Pulmonary artery endothelial cell (primary cell): ENCODE measurements at regions not wholly inside any gene's neighbourhood (a gene's known extent, or its start where the extent isn't known, plus 50 kb on each side); places are given as distances from the start of the nearest gene placed in this dataset.
A peak's percentile ranks its signal among the peaks of the same experiment; 100 is the strongest.

Experiments
- DNase-seq: peaks from one replicate; pipeline ENCODE4 v3.0.0-alpha.2; 2011; ENCODE audit warnings: low read depth, low spot score

GRCh38 chr2:173630425-173631126 lies 275.9 kb downstream of the CDCA7 start:
- DNase-seq: no peak

GRCh38 chr2:173631127-173631460 lies 276.4 kb downstream of the CDCA7 start:
- no peak for DNase-seq

- no peak for DNase-seq
Measured at GRCh38 chr2:173644146-173644545, 289.5 kb downstream of the CDCA7 start.

GRCh38 chr2:173647681-173648311 lies 293.1 kb downstream of the CDCA7 start:
- no peak for DNase-seq

- no peak for DNase-seq
Measured at GRCh38 chr2:173648816-173649215, 294.1 kb downstream of the CDCA7 start.

- DNase-seq: no peak
Measured at GRCh38 chr2:173649527-173650219, 295.0 kb downstream of the CDCA7 start.

GRCh38 chr2:173651891-173652290 lies 297.2 kb downstream of the CDCA7 start:
- no peak for DNase-seq

- peak; percentile 8 for DNase-seq
Measured at GRCh38 chr2:173652311-173652710, 297.6 kb downstream of the CDCA7 start.

DNA sequence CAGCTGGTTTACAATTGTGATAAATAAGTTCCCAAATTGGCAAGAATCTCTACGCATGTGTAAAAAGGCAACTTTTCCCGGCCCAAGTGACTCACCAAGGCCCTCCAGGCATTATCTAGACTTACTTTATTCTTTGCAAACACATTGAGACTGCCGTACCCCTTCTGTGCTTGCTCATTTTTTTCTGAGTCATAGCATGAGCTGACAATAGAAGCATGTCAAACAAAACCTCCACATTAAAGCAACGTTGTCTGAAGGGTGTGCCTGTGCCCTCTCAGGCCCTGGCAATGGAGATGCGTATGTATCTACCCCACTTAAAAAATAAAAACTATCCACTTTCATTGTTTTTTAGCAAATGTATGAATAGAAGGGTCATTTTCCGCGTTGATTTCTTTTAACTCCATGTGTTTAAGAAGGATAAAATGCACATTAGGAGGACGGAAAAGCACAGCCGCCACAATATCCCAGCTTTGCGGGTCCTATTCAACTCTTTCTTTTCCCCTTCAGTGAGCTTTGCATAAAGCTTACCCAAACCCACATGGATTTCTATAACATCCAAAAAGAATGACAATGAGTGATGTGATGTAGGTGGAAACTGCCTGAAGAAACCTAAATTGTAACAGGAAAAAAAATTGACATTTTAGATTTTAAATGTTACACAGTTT lies 298.2 kb downstream of the CDCA7 start:
- DNase-seq: peak; percentile 72

DNA sequence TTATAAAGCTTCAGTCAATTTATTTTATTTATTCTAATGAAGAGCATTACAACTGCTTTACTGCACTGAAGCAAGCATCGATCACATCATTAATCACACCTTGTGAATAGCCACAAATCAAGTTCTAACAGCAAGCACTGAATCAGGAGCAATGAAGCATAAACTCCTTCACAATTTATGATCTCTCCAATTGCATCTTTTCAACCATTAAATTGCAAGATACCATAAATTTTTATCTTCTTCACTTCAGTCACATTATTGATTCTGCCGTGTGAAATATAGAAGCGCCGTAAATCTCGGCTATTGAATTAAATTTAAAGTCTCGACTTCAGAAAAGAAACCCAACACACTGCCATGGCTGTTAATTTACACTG lies 298.7 kb downstream of the CDCA7 start:
- DNase-seq: no peak

GRCh38 chr2:173654161-173654895 lies 299.7 kb downstream of the CDCA7 start:
- DNase-seq: no peak

DNA sequence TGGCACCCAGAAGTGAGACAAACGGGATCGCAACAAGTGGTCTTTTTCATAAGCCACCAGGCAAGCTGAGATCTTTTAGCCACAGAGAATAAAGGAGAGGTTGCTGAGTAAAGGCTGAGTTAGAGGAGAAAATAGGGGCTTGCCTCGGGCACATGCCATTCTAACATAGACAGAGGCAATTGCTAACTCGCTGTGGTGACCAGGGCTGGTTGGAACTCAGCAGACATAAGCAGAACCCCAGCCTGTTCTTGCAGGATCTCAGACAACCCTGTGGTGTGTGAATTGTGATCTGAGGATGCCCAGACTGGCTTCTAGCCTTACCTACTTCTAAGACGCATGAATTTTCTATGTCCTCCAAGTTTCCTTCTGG lies 300.2 kb downstream of the CDCA7 start:
- DNase-seq: no peak

- DNase-seq: no peak
Measured at GRCh38 chr2:173656086-173656485, 301.4 kb downstream of the CDCA7 start.

DNA sequence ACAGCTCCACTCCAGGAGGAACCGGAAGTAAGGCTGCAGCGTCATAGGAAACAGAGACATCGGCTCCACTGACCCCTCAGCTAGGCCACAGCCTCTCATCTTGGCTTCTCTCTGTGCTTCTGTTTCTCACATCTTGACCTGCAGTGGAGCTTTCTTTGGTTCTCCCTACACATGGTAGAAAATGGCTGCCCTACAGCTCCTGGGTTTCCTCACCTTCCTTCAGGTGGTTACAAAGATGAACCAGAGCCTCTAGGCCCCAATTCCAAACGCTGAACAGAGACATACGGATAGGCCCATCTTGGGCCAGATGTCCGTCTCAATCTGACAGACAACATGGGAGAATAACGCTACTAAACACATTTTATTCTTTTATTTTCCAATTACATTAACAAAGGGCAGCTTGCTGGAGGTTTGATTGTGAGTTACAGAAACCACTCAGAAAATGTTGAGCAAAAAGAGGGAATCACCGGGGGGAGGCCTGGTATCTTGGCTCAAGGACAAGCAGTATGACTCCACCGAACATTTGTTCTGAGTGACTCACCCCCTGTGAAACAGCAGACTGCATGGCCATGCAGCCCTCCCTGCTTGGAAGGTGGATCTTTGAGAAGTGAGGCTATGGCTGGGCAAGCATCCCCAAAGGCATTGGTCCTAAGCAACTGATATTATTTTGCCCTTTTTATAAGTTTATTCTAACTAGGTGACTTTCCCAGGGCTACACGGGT lies 303.5 kb downstream of the CDCA7 start:
- DNase-seq: peak; percentile 13

DNA sequence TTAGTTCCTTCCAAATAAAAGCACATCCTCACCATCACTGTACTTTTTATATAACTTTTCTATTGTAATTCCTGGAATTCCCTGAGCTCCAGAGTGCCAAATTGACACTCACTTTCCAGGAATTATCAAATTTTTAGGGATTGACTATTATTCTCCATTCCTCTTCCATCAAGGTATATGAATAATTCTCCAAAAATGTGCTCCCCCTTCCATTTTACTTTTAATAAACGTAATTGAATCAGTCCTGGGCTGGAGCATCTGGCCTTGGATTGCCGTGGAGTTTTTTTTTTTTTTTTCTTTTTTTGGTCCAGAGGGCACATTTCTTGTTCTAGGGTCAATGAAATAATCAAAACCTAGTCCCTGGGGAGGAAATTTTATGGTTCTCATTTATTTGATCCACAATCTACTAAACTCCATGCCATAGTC lies 304.3 kb downstream of the CDCA7 start:
- DNase-seq: no peak

DNA sequence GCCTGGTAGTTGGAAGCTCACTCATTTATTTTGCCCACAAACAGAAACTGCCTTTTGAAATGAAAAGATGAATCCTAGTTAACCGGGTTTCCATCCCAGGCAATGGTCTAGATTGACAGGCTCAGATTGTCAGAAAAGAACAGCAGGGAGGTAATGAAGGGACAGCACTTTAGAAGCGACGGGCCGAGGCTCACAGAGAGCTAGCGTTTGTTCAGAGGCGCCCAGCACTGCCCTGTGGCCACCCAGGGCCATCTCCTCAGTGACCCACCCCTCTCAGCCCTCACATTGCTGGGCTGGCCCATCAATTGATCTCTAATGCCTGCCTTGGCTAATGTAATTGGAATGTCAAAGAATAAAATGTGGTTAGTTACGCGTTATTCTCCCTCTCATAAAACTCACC lies 304.8 kb downstream of the CDCA7 start:
- no peak for DNase-seq

DNA sequence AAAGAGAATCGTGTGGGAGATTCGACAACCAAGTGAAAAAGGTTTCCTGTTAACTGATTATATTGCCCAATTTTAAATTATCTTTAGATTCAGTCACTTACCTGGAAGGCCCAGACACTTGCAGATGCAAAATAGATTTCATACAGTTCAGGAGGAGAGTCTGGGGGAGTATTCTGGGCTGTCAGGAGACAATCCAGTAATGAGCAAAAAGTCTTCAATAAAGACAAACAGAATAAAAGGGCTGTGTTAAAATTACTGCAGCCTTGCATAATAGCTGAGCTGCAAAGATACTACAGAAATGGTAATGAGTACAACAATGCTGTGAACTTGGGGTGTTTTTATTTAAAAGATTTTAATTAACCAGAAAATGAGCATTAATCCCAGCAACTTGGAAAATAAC lies 303.6 kb downstream of the SP3 start:
- no peak for DNase-seq

DNA sequence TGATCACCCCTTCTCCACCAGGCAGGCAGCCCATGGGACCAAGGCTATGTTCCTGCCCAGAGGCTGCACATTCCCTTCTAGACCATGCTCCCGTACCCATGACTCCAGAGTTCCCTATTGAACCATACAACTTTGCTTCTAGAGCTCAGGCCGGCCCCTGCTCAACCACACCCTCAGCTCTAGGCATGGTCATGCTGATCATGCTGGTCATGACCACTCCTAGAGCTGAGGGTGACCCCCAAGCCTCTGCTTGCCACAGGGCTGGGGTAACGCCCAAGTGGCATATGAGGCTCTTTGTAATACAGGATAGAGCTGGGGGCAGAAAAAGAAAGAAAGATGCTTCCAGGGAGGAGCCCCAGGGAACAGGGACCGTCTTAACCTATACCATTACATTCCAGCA lies 301.8 kb downstream of the SP3 start:
- DNase-seq: no peak

DNA sequence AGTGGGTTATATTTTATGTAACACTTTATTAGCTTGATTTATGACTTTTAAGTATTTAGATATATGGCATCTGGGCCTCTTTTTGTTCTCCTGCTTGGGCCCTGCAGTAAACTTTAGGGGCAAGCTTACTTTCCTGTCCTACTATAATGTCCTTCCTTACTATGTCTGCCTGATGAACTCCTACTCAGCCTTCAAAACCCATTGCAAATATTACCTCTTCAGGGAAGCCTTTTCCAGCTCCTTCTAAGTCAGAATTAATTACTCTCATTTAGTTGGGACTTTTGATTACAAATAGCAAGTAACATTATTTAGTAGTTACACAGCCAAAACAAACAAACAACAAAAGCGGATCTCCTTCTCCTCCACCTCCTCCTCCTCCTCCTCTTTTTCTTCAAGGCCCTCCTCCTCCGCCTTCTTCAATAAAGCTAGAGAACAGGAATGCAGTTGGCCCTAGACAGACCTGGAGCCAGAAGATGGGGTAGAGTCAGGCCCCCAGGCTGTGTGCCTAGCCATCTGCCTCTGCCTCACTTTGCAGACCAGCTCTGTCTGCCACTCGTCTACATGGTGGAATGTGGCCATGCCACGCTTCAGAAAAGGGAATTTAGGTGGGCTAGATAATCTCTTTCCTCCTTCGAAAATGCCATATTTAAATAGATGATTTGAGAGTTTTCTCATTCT lies 301.2 kb downstream of the SP3 start:
- DNase-seq: no peak

- no peak for DNase-seq
Measured at GRCh38 chr2:173664513-173664910, 300.7 kb downstream of the SP3 start.
